SK-N-SH treated with all-trans-retinoic acid at 6 μM for 48 hours (cell line): ENCODE measurements at regions not wholly inside any gene's neighbourhood (a gene's known extent, or its start where the extent isn't known, plus 50 kb on each side); places are given as distances from the start of the nearest gene placed in this dataset.

Source experiments
- GLIS3 ChIP-seq: fragments of 250-450 bp; sonication (Bioruptor Pico); IDR thresholded peaks from 2 replicates; pipeline ENCODE4 v1.5.0; 2020; ENCODE audit warnings: mild to moderate bottlenecking, moderate library complexity
- ZC3H10 ChIP-seq: fragments of 250-450 bp; sonication (Bioruptor Pico); IDR thresholded peaks from 2 replicates; pipeline ENCODE4 v1.5.1; 2021; ENCODE audit warnings: mild to moderate bottlenecking, moderate library complexity
- ZFP30 ChIP-seq: fragments of 450-650 bp; formaldehyde crosslinking; IDR thresholded peaks from 2 replicates; pipeline ENCODE4 v1.5.0; 2022; ENCODE audit warnings: mild to moderate bottlenecking, moderate library complexity
- ZNF70 ChIP-seq: fragments of 450-650 bp; formaldehyde crosslinking; IDR thresholded peaks from 2 replicates; pipeline ENCODE4 v1.5.0; 2020; ENCODE audit warnings: mild to moderate bottlenecking, moderate library complexity
- TF ChIP-seq, protein P1 (sequence below): fragments of 250-450 bp; sonication (Bioruptor Pico); IDR thresholded peaks from 2 replicates; pipeline ENCODE4 v1.8.0; 2020; ENCODE audit warnings: mild to moderate bottlenecking, moderate library complexity, borderline replicate concordance
- TF ChIP-seq, protein P2 (sequence below): fragments of 250-450 bp; sonication (Bioruptor Pico); IDR thresholded peaks from 2 replicates; pipeline ENCODE4 v1.5.1; 2020; ENCODE audit warnings: low read depth, mild to moderate bottlenecking, moderate library complexity

DNA sequence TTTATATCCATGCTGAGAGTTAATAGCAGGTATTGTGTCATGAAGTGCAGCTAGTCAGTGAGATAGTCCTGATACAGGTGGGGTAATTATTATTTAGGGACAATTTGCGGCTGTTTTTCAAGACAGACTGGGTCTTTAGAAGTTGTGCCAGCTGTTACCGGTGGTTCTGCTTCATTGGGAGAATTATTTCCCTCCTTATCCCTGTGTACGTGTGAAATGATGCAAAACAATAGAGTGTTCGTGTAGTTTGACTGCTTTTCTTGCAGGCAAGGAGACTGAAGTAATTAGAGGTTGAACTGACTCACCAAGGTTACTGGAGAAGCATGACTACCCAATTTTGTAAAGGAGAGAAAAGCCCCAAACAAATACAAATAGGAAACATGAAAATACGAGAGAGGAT lies 101.7 kb downstream of the ARRDC3 start:
- TF ChIP-seq, protein P1, sequence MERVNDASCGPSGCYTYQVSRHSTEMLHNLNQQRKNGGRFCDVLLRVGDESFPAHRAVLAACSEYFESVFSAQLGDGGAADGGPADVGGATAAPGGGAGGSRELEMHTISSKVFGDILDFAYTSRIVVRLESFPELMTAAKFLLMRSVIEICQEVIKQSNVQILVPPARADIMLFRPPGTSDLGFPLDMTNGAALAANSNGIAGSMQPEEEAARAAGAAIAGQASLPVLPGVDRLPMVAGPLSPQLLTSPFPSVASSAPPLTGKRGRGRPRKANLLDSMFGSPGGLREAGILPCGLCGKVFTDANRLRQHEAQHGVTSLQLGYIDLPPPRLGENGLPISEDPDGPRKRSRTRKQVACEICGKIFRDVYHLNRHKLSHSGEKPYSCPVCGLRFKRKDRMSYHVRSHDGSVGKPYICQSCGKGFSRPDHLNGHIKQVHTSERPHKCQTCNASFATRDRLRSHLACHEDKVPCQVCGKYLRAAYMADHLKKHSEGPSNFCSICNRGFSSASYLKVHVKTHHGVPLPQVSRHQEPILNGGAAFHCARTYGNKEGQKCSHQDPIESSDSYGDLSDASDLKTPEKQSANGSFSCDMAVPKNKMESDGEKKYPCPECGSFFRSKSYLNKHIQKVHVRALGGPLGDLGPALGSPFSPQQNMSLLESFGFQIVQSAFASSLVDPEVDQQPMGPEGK (CRISPR knock-in tag): no peak
- TF ChIP-seq ZFP30 (CRISPR knock-in tag) (no peak), GLIS3 (CRISPR knock-in tag) (no peak), ZC3H10 (CRISPR knock-in tag) (no peak), ZNF70 (CRISPR knock-in tag) (no peak)
- TF ChIP-seq, protein P2, sequence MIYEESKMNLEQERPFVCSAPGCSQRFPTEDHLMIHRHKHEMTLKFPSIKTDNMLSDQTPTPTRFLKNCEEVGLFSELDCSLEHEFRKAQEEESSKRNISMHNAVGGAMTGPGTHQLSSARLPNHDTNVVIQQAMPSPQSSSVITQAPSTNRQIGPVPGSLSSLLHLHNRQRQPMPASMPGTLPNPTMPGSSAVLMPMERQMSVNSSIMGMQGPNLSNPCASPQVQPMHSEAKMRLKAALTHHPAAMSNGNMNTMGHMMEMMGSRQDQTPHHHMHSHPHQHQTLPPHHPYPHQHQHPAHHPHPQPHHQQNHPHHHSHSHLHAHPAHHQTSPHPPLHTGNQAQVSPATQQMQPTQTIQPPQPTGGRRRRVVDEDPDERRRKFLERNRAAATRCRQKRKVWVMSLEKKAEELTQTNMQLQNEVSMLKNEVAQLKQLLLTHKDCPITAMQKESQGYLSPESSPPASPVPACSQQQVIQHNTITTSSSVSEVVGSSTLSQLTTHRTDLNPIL (CRISPR knock-in tag): no peak
